PC-9 (cell line): ENCODE measurements at regions not wholly inside any gene's neighbourhood (a gene's known extent, or its start where the extent isn't known, plus 50 kb on each side); places are given as distances from the start of the nearest gene placed in this dataset.
A peak's percentile ranks its signal among the peaks of the same experiment; 100 is the strongest.

Source experiments
- BruUV-seq: library from RNA; stranded (reverse); fragments of 400-500 nt; replicated peaks from 2 replicates; lab custom pipeline; 2021; lab: Mats Ljungman, UMichigan
- CTCF ChIA-PET: fragments of 300-600 bp; sonication (Branson Sonifier 250); formaldehyde crosslinking; loops from one replicate; lab custom pipeline; 2022; ENCODE audit warnings: antibody characterized with exemption; lab: Charles Lee
- POLR2A ChIA-PET: fragments of 300-600 bp; sonication (Branson Sonifier 250); formaldehyde crosslinking; loops from one replicate; lab custom pipeline; 2022; ENCODE audit warnings: antibody characterized with exemption; ENCODE audit not compliant: unreplicated experiment; lab: Charles Lee
- DNase-seq, 2 experiments: peaks; one replicate each; pipeline versions ENCODE4 v3.0.0 to v3.0.0-alpha.2; 2015 to 2022; ENCODE audit warnings: mixed read lengths in 1 of 2
- H2AFZ ChIP-seq: fragments of 200-600 bp; sonication (generic); 2 replicates; pipeline ENCODE4 v1.8.1; 2017; ENCODE audit warnings: antibody characterized with exemption
- H3F3A ChIP-seq: fragments of 200-600 bp; sonication (generic); 2 replicates; pipeline ENCODE4 v1.8.1; 2017; ENCODE audit warnings: antibody characterized with exemption, mild to moderate bottlenecking, low read depth; ENCODE audit not compliant: insufficient read depth
- H3K27ac ChIP-seq: fragments of 200-600 bp; sonication (generic); 2 replicates; pipeline ENCODE4 v1.6.1; 2016; ENCODE audit warnings: mixed run types
- H3K27me3 ChIP-seq: fragments of 200-600 bp; sonication (generic); 2 replicates; pipeline ENCODE4 v1.6.1; 2016; ENCODE audit warnings: low read depth, mixed run types; ENCODE audit not compliant: insufficient read depth
- H3K36me3 ChIP-seq: fragments of 200-600 bp; sonication (generic); 2 replicates; pipeline ENCODE4 v1.6.1; 2016; ENCODE audit warnings: low read depth, mixed run types
- H3K4me1 ChIP-seq: fragments of 200-600 bp; sonication (generic); replicated peaks from 2 replicates; pipeline ENCODE4 v1.6.1; 2016; ENCODE audit warnings: mixed run types; ENCODE audit not compliant: insufficient read depth
- H3K4me2 ChIP-seq: fragments of 200-600 bp; sonication (generic); 2 replicates; pipeline ENCODE4 v1.6.1; 2017; ENCODE audit warnings: mixed run types
- H3K4me3 ChIP-seq: fragments of 200-600 bp; sonication (generic); 2 replicates; pipeline ENCODE4 v1.6.1; 2016; ENCODE audit warnings: mixed run types
- H3K79me2 ChIP-seq: fragments of 200-600 bp; sonication (generic); 2 replicates; pipeline ENCODE4 v1.6.1; 2017; ENCODE audit warnings: low read depth, mixed run types
- H3K9me2 ChIP-seq: fragments of 200-600 bp; sonication (generic); 2 replicates; pipeline ENCODE4 v1.8.1; 2017; ENCODE audit warnings: mild to moderate bottlenecking; ENCODE audit not compliant: insufficient read depth
- H3K9me3 ChIP-seq: fragments of 200-600 bp; sonication (generic); 2 replicates; pipeline ENCODE4 v1.8.1; 2016; ENCODE audit warnings: low read depth; ENCODE audit not compliant: insufficient read depth
- H4K20me1 ChIP-seq: fragments of 200-600 bp; sonication (generic); 2 replicates; pipeline ENCODE4 v1.8.1; 2017; ENCODE audit not compliant: insufficient read depth
- EZH2 ChIP-seq: fragments of 200-600 bp; sonication (generic); IDR thresholded peaks from 2 replicates; pipeline ENCODE4 v1.8.0; 2017; ENCODE audit warnings: antibody characterized with exemption, low read depth
- intact Hi-C: fragments of 100-400 bp; cut with micrococcal nuclease; formaldehyde crosslinking; loops from one replicate; pipeline ENCODE4 v1.10.0; 2022; ENCODE audit not compliant: unreplicated experiment
- TF ChIP-seq, protein P1 (sequence below): fragments of 200-600 bp; sonication (generic); conservative IDR thresholded peaks from 2 replicates; pipeline ENCODE4 v1.6.1; 2017; ENCODE audit warnings: mixed run types, antibody characterized with exemption, mild to moderate bottlenecking, moderate library complexity

DNA sequence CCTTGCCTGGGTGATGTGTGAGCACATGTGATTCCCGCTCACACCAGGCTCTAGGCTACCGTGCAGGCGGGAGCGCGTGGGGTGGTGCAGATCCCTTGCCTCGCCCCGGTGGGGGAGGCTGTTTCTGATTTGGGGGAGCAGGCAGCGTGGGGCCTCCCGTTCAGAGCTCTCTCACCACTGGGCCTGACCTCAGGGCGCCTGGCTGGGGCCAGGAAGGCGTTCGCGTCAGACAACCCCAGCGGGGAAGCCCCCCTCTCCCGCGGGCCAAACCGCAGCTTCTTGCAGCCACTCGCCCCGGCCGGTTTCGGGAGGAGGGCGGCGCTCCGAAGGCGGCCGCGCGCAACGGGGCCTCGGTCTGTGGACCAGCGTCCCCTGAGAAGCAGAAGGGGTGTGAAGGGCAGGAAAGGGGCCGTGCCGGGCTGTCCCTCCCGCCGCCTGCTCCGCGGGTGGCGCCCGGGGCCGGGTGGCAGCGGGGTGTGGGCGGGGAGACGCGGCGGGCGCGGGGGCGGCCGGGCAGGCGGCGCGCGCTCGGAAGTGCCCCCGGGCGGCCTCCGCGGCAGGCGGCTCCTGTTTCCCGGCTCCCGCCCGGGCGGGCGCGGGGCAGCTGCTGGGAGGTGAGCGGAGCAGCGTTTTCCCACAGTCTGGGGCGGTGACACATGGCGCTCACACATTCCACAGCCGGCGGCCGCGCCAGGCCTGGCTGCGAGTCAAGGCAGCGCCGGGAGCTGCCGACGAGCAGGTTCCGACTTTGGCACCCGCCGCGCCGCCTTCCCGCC lies 65.1 kb upstream of the HES1 start:
- Histone ChIP-seq H3F3A (peaks cover 56% of the 10 kb centered on the region), H3K79me2 (no peaks in the 10 kb centered on the region), H3K27me3 (no peaks in the 10 kb centered on the region), H3K9me2 (no peaks in the 10 kb centered on the region), H4K20me1 (no peaks in the 10 kb centered on the region), H3K9me3 (no peaks in the 10 kb centered on the region), H3K4me1 (peaks cover 47% of the 10 kb centered on the region), H3K36me3 (no peaks in the 10 kb centered on the region), H2AFZ (peak overlapping the region; percentile 58; the same call in 1 of the 2 replicates), H3K4me3 (peak overlapping the region; percentile 59; the same call in 1 of the 2 replicates), H3K4me2 (peak overlapping the region; percentile 88), H3K27ac (peak overlapping the region; percentile 74)
- DNase-seq = peak; percentile 92 to 97
- POLR2A ChIA-PET = interaction anchor here (0.5 to 0.7 kb wide), 9 partner anchors 19 to 245 kb away, joined by 3 to 7 read pairs (median 4); no protein-coding TSS in a partner anchor
- TF ChIP-seq, protein P1, sequence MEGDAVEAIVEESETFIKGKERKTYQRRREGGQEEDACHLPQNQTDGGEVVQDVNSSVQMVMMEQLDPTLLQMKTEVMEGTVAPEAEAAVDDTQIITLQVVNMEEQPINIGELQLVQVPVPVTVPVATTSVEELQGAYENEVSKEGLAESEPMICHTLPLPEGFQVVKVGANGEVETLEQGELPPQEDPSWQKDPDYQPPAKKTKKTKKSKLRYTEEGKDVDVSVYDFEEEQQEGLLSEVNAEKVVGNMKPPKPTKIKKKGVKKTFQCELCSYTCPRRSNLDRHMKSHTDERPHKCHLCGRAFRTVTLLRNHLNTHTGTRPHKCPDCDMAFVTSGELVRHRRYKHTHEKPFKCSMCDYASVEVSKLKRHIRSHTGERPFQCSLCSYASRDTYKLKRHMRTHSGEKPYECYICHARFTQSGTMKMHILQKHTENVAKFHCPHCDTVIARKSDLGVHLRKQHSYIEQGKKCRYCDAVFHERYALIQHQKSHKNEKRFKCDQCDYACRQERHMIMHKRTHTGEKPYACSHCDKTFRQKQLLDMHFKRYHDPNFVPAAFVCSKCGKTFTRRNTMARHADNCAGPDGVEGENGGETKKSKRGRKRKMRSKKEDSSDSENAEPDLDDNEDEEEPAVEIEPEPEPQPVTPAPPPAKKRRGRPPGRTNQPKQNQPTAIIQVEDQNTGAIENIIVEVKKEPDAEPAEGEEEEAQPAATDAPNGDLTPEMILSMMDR = no peak
- no peak for TF ChIP-seq EZH2
- intact Hi-C loops = loop anchor here (1.0 to 5.0 kb wide), 10 partner anchors 40 to 290 kb away; no protein-coding TSS in a partner anchor
- CTCF ChIA-PET = interaction anchor here (0.5 to 1.5 kb wide), 3 partner anchors 8 to 51 kb away, joined by 3 to 13 read pairs (median 4); no protein-coding TSS in a partner anchor
- BruUV-seq = no TSS peak

- CTCF ChIA-PET = no interaction called here
- BruUV-seq = no TSS peak
- no peak overlapping the region for H3K27ac ChIP-seq
- H4K20me1 ChIP-seq = no peaks in the 10 kb centered on the region
- no peaks in the 10 kb centered on the region for H3K9me2 ChIP-seq
- peak overlapping the region; percentile 88 for H3K4me2 ChIP-seq
- H3F3A ChIP-seq = peaks cover 56% of the 10 kb centered on the region
- TF ChIP-seq EZH2 = no peak
- TF ChIP-seq, protein P1 = no peak
- no peaks in the 10 kb centered on the region for H3K79me2 ChIP-seq
- POLR2A ChIA-PET = no interaction called here
- H3K4me1 ChIP-seq = peaks cover 60% of the 10 kb centered on the region
- no peak overlapping the region for H2AFZ ChIP-seq
- no peaks in the 10 kb centered on the region for H3K27me3 ChIP-seq
- no peak overlapping the region for H3K4me3 ChIP-seq
- no peak for DNase-seq
- intact Hi-C loops = loop anchor here (1.0 to 5.0 kb wide), 3 partner anchors 17 to 250 kb away; no protein-coding TSS in a partner anchor
- H3K36me3 ChIP-seq = no peaks in the 10 kb centered on the region
- H3K9me3 ChIP-seq = no peaks in the 10 kb centered on the region
Measured at GRCh38 chr3:194072097-194072428, 63.9 kb upstream of the HES1 start.

- H2AFZ ChIP-seq = no peak overlapping the region
Measured at GRCh38 chr3:194072691-194073279, 63.2 kb upstream of the HES1 start.

More at GRCh38 chr3:194072691-194073279, 63.2 kb upstream of the HES1 start:
- Histone ChIP-seq H3K36me3 (no peaks in the 10 kb centered on the region), H3K4me2 (0 out of 2 replicates have a peak overlapping the region, but pooled peaks have one; percentile 88), H3K79me2 (no peaks in the 10 kb centered on the region), H3K9me3 (no peaks in the 10 kb centered on the region), H4K20me1 (no peaks in the 10 kb centered on the region), H3K27me3 (no peaks in the 10 kb centered on the region), H3F3A (peaks cover 53% of the 10 kb centered on the region), H3K4me3 (no peak overlapping the region), H3K27ac (no peak overlapping the region), H3K9me2 (no peaks in the 10 kb centered on the region), H3K4me1 (peaks cover 60% of the 10 kb centered on the region)
- intact Hi-C loops = loop anchor here (1.0 to 5.0 kb wide), 3 partner anchors 17 to 250 kb away; no protein-coding TSS in a partner anchor
- TF ChIP-seq, protein P1 = no peak
- TF ChIP-seq EZH2 = no peak
- BruUV-seq = no TSS peak
- POLR2A ChIA-PET = interaction anchor here (0.6 kb wide), 1 partner anchor 220 kb away, joined by 4 read pairs; no protein-coding TSS in a partner anchor
- peak in 1 of 2 experiments; percentile 50 for DNase-seq
- CTCF ChIA-PET = interaction anchor here (0.5 to 0.7 kb wide), 2 partner anchors 58 to 265 kb away, joined by 3 to 4 read pairs; no protein-coding TSS in a partner anchor
